ENCODE measurements at regions not wholly inside any gene's neighbourhood (a gene's known extent, or its start where the extent isn't known, plus 50 kb on each side); places are given as distances from the start of the nearest gene placed in this dataset.

DNA sequence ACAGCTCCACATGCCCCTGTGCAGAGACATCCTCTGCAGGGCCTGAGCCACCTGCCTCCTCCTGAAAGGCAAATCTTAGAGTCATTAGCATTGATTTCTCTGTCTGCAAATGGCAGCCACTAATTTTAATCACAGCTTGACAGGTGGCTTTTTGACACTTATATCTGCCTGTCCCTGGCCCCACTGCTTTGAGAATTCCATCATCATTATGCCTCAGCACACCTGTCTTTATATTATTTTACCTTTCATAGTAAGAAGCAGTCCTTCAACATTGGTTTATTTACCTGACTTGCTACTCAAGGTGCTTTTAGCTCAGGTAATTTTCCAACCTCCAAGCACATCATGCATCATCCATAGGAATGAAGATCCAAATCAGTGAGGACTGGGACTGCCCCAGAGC is 451.3 kb downstream of the MTRR start:
- DNase-seq (ENCODE audit: low read depth in 2 of 2) = no peak

DNA sequence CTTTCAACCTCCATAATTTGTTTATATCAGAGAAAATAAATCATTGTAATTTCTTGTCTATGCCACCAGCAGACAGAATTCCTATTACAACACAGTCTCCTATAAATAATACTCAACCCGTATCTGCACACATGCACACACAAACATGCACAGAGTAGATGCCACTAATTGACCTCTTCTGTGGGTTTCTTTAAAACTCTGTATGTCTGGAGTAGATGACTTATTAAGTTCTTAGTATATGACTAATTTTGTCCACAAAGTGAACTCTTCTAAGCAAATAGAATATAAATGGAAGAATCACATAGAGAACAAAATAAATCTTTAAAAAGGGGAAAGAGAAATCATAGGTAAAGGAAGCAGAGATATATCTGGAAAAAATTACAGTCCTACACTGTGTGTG is 452.3 kb downstream of the MTRR start:
- DNase-seq (ENCODE audit: low read depth in 2 of 2) = no peak

DNA sequence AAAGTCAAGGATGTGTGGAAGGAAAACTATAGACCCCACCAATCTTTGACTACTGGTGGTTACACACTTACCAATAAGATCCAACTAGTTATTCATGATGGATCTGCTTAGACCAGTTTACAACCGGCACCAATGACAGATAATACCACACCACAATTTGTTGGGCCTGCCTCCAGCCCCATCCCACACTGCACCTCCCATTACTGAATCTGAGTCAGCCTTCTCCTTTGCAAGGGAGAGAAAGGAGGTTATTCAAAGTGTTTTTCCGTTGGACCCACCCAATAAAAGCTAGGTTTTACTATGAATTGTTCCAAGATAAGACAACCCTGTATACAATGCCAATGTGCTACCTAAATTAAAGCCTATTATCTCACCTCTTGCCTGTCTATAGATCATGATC is 453.5 kb downstream of the MTRR start:
- DNase-seq (ENCODE audit: low read depth in 2 of 2) = no peak

DNA sequence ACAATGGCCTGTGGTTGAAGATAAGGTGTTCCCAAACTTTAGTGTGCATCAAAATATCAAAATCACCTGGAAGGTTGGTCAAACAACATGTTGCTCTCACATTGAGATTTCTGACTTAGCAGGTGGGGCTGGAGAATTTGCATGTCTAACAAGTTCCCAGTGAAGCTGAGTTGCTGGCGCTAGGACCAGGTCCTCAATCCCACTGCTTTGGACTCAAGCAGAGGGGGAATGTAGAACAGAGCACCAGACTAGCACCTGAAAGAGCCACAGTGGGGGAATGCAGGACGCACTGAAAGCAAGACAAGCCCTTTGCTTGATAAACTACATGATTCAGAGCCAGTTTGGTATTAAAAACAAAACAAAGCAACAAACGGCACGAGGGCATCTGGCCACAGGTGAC is 458.1 kb downstream of the MTRR start:
- no peak for DNase-seq (ENCODE audit: low read depth in 2 of 2)

DNA sequence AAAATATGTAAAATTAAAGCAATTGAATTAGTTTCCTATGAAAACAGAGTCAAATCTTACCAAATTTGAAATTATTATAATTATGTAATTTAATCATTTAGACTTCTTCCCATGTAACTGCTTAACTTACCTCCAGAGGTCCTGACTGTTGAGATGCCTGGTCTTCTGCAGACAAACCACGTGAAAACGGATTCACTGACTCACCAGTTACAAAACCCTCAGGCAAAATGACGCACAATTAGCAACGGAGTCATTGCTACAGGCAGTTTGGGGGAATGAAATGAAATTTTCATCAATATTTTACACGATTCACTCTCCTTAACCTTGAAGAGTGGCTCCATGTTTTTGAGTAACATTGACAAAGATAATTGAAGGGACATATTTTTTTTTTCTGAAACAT is 460.8 kb downstream of the MTRR start:
- no peak for DNase-seq (ENCODE audit: low read depth in 2 of 2)

DNA sequence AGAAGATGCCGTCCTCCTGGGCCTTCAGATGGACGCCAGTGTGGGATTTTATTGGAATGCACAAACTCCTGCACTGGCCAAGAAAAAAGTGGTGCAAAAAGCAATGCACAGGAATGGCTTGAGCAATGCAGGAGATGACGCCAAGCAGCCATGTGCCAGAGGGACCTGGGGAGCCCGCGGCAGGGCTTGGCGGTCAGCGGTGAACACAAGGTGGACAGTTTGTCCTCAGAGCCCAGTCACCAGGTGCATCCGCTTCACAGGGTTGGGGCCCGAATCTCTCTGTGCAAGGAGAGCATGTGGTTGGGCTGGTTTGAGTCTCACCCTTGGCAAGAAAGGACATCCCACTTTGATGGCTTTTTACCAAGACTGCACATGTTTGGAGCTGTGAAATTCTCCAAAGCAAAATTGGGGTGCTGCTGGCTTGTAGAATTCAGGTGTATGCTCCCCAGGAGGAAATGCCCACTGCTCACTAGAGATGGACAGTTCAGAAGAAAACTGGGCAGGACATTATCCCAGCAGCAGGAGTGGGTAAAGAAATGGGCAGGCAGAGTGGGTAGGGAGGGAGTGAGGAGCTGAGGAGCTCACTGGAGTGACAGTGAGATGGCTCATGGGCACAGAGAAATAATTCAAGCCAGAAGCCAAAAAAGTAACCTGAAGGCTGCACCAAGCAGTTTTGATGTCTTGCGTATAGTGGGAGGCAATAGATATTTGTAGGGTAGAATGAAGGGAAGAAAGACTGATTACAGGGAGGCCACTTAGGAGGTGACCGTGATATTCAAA is 463.9 kb downstream of the MTRR start:
- no peak for DNase-seq (ENCODE audit: low read depth in 2 of 2)

DNA sequence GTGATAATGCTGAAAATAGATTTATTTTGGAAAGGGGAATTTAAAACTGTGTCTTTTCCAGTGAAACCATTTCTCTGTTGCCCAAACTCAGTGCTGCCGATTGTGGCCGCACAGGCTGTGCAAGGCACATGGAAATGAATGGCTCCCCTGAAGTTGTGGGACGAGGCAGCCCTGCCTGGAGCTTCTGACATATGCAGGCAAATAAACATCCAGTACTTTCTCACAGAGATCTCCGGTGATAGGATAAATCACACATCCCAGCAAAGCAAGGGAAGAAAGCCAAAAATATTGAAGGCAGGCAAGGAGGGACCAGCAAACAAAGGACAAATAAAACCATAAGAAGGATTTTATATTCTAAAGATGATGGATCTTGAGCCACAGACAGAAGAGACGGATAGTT is 464.5 kb downstream of the MTRR start:
- no peak for DNase-seq (ENCODE audit: low read depth in 2 of 2)

DNA sequence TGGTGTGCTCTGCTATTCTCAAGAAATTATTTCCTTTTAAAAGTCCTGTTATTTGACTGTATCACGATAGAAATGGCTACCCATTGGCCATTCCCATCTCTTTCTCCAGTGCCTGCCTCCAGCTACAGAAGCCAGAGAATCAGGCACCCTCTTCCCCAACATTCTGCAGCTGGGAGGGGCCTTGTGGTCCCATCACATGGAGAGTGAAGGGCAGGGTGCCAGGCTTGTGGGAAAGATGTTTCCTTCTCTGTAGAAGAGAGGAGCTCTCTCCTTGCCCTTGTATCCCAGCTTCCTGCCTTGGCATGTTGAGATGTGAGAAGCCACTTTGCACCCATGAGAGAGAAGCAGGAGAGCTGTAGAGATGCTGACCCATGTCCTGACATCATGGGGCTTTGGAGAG is 465.0 kb downstream of the MTRR start:
- DNase-seq (ENCODE audit: low read depth in 2 of 2) = no peak

DNA sequence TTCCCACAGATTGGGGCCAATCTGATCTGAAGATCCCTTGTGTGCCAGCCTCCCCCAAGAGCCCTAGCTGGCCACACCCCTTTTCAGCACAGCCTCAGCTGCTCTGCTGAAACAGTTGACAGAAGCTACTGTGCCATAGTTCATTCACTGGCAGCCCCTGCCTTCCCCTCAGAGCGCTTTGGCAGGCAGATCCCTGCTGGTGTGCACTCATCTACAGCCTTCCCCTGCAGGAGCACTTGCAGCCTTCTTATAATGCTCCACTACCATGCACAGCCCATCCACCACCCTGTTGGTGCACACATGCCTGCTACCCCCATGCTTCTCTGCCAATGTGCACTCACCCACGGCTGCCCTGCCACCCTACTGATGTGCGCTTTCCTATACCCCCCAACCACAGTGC is 471.3 kb downstream of the MTRR start:
- DNase-seq (ENCODE audit: low read depth in 2 of 2) = no peak

DNA sequence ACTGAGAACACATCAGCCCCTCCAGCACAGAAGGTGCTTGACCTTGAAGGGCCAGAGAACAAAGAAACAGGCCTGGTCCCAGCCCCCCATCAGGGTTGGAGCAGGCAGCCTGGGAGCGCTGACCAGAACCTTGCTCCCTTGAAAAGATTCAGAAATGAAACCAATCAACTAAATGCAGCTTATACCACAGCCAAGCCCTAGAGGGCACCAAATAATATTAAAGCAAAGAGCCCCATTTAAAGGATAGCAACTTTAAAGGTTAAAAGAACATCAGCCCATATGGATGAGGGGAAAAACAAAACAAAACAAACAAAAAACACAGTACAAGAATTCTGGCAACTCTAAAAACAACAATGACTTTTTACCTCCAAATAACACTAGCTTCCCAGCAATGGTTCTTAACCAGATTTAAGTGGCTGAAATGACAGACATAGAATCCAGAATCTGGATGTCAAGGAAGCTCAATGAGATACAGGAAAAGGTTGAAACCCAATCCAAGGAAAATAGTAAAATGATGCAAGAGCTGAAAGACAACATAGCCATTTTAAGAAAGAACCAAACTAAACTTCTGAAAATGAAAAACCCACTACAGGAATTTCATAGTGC is 471.9 kb downstream of the MTRR start:
- DNase-seq (ENCODE audit: low read depth in 2 of 2) = no peak

DNA sequence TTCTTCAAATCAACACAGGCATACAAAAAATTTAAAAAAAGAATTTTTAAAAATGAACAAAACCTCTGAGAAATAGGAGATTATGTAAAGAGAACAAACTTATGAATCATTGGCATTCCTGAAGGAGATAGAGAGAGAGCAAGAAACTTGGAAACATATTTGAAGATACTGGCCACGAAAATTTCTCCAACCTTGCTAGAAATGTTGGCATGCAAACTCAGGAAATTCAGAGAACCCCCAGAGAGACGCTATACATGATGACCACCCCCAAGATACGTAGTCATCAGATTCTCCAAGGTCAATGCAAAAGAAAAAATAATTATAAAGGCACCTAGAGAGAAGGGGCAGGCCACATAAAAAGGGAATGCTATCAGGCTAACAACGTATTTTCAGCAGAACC is 472.5 kb downstream of the MTRR start:
- no peak for DNase-seq (ENCODE audit: low read depth in 2 of 2)

DNA sequence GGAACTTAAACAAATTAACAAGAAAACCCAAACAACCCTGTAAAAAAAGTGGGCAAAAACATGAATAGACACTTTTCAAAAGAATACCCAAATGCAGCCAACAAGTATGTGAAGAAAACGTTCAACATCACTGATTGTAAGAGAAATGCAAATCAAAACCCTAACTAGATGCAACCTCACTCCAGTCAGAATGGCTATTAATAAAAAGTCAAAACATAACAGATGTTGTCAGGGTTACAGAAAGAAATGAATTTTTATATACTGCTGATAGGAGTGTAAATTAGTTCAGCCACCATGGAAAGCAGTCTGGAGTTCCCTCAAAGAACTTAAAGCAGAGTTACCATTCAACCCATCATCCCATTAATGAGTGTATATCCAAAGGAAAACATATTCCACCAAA is 479.0 kb downstream of the MTRR start:
- no peak for DNase-seq (ENCODE audit: low read depth in 2 of 2)

DNA sequence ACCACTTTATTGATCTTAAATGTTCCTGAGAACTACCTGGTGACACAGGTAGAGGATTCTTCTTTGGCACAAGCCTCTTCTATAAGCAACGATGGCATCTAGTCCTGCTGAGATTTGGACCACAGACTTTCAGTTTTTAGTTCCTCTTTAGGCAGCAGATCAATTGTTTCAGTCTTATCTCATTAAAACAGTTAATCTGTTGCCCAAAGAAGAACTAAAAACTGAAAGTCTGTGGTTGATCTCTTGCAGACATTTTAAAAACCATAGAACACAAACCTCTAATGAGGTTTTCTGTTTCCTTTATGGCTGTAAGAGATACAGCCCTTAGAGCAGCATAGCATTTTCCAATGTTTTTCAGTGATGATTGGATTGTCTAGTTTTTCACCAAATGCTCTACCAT is 480.9 kb downstream of the MTRR start:
- no peak for DNase-seq (ENCODE audit: low read depth in 2 of 2)

DNA sequence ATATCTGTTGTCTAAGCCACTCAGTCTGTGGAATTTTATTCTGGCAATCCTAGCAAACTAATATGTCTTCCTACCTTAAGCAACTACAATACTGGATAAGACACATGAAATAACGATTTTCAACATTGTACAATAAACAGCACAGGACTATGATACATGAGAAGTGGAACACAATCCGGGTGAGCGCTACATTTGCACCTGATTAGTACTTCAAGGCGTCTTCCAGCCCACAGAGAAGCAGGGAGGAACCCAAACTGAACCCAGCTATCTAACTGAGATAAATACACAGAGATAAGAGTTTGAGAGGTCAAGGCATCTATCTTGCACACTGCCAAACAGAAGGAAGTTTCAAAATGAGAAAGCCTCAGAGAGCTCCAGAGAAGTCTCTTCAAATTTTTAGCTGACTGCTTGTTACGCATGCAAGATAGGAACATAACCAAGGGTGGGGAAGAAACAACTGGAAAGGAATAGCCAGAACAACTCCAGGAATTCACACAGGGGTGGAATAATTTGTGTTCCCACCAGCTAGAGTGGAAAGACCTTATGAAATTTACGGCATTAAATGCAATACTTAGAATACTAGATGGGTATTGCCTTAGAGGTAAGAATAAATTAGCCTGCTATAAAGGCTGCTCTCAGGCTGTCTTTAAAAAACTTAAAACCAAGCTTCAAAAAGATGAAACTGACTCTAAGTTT is 481.8 kb downstream of the MTRR start:
- no peak for DNase-seq (ENCODE audit: low read depth in 2 of 2)

DNA sequence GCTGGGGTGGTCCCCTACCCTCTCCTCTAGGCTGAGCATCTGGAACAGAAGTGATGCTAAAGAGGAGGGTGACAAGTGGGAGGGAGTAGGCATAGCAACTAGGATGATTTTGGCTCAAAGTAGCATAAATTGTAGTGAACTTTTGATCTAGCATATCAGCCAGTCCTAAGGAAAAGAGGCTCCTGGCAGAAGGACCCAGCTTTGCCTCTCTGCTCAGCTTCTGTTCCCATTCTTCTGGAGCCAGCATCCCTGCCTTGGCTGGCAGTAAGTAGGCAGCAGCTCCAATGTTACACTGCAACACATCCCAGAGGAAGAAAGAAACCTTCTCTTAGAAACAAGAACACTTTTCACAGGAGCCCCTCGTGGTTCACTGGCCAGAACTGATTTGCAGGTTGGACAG is 487.0 kb downstream of the MTRR start:
- DNase-seq (ENCODE audit: low read depth in 2 of 2) = no peak

DNA sequence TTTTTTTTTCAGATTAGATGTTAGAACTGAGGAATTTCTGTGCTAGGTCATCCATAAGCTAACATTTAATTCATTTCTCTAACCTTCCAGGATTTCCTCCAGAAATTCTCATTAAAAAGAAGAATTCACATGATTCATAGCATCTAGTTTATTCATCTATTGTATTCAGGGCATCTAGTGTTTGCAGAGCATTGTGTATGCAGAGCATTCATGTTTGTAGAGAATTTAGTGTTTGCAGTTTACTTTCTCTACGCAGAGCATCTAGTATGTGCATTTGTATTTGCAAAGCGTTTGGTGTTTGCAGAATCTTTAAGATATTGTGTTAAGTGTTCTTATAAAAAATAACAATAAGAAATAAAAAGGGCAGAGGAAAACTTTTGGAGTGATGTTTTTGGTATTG is 491.1 kb downstream of the MTRR start:
- no peak for DNase-seq (ENCODE audit: low read depth in 2 of 2)

DNA sequence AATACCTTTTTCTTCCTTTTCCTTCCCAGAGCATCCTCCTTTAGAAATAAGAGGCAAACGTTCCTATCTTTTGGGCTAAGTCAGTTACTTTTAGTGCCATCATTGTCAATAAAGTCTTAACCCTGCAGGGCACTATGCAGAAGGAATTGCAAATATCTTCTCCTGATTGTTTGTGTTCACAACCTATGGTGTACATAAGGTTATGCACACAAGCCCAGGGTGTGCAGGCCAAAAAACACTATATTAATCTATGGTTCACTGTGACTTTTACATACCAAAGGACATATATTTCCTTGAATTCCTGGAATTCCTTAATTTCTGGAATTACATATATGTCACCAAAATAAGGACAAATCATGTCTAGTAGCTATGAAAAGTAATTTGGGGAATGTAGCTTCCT is 493.5 kb downstream of the MTRR start:
- DNase-seq (ENCODE audit: low read depth in 2 of 2) = no peak

DNA sequence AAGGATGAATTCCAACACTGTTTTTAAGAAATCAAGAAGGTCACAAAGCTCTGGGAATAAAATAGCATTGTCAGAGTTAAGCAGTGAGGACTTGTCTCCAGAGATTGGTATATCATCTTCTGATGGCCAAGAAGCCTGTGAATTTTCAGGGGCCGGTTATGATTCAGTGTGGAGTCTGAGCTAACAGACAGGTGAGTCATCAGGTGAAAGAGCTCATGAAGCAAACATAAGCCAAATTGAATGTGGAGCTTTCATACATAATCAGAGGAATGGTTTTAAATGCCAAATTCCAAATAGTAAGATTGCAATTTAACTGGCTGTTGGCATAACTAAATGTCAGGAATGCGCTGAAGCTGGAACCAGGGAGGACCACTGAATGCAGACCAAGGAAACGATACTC is 494.2 kb downstream of the MTRR start:
- no peak for DNase-seq (ENCODE audit: low read depth in 2 of 2)

DNA sequence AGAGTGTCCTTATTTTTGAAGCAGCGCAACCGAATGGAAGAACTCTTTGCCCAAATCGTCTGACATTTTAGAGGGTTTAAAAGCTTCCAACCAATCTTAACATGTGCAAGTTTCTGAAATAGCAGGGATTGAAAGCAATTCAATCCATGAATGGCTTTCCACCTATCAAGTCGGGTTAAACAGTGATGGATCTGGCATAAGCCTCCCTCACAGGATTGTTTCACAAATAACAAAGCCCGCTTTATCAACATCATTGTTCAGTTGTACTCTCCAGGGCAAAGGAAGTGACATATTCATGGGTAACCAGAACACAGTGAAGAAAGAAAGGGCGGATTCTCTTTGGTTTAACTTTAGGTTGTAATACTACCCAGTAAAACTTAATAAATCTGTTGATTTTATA is 497.3 kb downstream of the MTRR start:
- DNase-seq (ENCODE audit: low read depth in 2 of 2) = no peak

DNA sequence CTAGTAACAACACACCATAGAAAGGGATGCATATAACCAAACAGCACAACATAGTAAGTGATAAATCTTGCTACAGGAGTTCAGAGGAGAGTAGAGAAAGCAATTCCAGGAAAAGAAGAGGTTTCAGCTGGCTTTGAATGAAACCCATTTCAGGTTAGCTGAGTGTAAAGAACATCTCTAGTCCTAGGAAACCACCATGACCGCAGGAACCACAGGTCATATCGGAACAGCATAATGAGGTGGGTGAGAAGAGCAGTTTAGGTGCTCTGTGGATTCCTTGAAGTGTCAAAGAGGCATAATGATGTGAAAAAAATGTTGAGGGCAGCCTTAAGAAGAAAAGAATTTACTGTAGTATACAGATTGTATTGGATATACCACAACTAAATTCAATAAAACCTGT is 507.5 kb downstream of the MTRR start:
- DNase-seq (ENCODE audit: low read depth in 2 of 2) = no peak

DNA sequence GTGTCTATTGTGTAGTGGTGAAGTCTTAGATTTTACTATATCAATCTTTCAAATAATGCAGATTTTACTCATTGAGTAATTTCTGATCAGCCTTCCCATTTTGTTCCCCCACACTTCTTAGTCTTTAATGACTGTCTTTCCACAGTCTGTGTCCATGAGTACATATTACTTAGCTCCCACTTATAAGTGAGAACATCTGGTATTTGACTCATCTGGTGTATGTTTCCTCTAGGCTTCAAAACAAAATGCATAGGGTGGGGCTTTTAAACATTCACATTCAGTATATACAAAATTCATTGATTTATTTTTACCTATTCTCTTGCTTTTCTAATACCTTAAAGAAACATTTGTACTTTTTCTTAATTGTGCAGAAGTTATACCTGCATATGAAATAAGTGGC is 513.0 kb downstream of the MTRR start:
- DNase-seq (ENCODE audit: low read depth in 2 of 2) = no peak

DNA sequence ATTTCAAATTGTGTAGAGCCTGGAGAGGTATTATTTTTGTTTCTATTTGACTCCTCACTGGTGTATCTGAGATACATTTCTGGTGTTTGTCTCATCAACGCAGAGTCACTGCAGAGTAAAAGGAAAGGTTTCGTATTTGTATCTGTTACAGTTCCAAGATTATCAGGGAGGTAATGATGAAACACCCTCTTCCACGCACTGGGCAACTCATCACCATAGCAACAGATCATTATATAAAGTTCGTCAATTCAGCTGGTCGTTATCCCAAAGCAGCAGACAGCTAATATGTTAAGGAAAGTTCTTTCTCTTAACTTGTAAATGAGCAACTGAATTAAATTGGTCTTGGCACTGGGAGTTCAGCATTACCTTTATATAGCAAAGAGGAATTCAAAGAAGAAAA is 513.5 kb downstream of the MTRR start:
- no peak for DNase-seq (ENCODE audit: low read depth in 2 of 2)

DNA sequence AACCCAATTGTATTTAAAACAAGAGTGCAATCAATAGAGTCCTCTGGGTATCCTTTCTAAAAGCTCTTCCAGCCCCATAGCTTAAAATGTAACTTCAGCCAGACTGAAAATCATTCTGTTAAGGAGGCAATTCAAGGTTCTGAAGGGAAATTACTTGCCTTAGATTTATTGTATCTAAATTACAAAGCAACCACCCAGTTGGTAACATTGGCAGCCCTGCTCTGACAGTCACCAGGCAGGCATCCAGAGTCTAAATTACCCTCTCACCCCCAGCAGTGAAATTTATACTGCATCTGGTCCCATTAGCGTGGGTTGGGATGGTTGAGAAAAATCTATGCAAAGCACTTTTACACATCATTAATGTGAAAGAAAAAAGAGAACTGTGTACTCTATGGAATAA is 514.7 kb downstream of the MTRR start:
- DNase-seq (ENCODE audit: low read depth in 2 of 2) = no peak
